HG02870 (cell line): ENCODE measurements at regions not wholly inside any gene's neighbourhood (a gene's known extent, or its start where the extent isn't known, plus 50 kb on each side); places are given as distances from the start of the nearest gene placed in this dataset.
"Not testable (repeated sequence)": the region's sequence is repeated elsewhere in the genome, so short reads cannot be mapped to it uniquely, and the experiment has no call there.

ENCODE experiments used
- ATAC-seq: cut with Tn5 transposase; IDR thresholded peaks from one replicate; pipeline ENCODE4 v1.9.1; 2021; ENCODE audit warnings: mild to moderate bottlenecking, moderate library complexity; ENCODE audit not compliant: unreplicated experiment

DNA sequence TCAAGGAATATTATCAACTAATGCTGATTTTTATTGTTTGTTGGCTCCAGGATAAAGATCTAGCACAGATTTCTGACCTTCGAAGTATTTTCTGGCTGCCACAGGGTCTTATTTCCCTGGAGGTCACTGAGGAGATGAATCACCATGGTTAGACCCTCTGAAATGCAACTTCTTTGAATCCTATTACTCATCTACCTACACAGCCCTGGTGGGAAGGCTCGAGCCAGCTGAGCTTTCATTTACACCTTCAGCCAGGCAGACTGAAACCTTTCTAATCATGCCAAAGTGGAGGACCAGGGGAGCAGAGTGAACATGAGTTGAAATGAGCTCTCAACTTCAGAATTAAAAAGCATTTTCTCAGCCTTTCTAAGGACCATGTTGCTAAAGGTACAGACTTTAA lies 130.5 kb downstream of the SMIM20 start:
- ATAC-seq: no peak

DNA sequence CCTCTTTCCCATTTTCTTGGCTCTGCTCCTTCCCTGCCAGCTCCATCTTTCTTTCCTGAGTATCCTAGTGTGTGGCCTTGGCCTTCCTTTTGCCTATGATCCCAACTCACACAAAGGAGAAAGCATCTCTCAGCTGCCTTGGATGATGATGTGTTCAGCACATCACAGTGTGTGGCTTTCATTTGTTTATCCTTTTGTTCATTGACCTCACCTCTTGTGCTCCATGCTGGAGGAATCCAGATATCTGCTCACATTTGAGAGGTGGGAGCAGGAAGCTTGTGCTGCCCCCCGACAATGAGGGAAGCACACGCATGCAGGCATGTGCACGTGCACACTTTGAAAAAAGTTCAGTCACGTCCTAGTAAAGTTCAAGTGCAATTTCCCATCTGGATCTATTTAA lies 131.0 kb downstream of the SMIM20 start:
- ATAC-seq: no peak

DNA sequence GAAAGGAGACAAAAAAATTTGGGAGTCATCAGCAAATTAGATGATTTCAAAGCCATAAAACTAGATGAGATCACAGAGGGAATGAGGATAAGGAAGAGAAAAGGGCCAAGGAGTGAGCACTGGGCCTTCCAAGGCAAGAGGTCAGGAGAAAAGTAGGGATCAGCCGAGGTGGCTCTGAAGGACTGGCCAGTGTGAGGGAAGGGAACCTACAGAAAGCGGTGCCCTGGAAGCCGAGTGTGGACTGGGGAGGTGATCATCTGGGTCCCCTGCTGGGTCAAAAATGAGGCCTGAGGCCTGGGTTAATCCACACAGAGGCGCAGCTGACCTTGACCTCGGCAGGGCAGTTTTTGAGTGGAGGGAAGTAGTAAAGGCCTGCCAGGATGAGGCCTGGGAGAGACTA lies 133.8 kb downstream of the SMIM20 start:
- no peak for ATAC-seq

DNA sequence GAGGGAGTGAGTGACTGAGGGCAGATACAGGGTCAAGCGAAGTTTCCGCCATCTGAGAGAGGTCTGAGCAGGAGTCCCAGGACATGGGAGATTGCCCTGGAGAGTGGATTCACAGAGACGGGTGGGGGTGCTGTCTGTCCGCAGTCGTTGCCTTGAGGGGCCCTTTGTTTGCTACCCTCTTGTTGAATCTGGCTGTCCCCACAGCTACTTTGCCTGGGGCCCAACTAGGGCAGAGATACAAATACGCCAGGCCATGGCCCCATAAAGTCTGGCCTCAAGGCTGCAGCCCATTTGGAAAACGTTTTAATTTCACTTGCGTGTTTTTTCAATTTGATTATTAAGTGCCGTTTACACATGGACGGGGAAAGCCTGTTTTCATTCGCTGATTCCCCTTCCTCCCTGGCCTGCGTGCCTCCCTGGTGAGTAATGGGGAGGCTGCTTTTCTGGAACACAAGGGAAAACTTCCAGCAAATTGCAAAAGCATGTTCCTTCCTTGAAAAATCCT lies 134.4 kb downstream of the SMIM20 start:
- ATAC-seq: no peak

DNA sequence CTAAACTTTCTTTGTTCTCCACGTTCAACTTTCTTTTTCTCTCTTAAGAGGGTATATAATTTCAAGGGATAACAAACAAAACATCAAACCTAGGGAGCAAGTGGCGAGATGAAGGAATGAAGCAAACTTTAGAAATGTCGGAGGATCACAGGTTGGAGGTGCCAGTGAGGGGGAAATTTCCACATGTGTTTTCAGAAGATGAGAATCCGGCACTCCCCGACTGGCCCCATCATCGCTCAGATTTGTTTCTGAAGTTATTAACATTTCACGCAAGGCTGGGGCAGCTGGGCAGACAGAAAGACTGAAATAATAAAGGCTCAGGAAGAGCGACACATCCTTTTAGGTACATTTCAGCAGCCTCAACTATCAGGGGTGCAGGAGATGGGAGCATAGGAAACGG lies 134.9 kb downstream of the SMIM20 start:
- no peak for ATAC-seq

DNA sequence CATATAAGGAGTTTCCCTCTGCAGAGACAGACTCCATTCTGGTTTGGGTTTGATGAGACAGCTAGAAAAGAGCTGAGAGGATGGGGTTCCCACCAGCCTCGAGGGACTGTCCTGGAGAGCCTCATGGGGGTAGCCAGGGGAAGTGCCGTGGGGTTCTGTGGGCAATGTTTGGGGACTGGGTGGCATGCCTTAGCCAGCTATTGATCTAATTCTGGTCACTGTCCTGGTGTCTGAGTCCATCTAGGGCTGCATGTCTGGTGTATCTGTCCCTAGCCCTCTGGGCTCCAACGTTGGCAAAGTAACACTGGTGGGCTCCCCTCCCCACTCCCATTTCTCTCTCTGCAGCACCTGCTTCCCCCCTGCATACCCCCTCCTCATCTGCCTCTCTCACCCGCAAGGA lies 135.4 kb downstream of the SMIM20 start:
- no peak for ATAC-seq

DNA sequence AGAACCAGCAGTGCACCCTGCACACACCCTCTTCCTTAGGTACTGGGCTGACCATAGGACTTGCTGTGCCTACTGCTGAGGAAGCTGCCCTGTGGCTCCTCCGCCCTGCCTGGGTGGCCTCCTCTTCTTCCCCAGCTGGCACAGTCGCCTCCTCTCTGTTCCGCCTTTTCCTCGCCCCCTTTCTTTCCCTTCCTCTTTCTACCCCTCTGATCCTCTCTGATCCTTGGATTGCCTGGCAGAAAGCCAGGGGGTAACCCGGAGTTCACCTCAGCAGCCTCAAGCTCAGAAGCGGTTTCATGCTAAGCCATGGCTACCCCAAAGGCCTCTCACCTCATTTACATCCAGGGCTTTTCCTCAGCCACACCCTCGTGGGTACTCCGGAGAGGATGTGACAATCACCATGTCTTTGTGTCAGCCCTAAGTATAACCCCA lies 136.2 kb downstream of the SMIM20 start:
- no peak for ATAC-seq

DNA sequence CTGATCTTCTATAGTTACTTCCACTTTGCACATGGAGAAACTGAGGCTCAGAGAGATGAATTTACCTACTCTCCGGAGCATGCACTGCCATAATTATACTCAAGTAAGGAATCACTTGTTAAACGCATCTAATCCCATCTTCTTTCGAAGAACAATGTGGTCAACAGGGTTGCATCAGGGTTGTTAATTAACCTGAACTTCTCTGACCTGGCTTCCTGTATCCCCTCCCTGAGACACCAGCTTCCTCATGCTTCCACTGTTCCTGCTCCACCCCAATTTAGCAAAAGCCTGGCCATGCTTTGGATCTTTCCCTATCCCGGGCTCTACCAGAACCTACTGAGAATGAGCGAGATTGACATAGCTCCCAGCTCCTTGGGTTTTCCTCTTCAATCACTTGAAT lies 136.7 kb downstream of the SMIM20 start:
- ATAC-seq: no peak

DNA sequence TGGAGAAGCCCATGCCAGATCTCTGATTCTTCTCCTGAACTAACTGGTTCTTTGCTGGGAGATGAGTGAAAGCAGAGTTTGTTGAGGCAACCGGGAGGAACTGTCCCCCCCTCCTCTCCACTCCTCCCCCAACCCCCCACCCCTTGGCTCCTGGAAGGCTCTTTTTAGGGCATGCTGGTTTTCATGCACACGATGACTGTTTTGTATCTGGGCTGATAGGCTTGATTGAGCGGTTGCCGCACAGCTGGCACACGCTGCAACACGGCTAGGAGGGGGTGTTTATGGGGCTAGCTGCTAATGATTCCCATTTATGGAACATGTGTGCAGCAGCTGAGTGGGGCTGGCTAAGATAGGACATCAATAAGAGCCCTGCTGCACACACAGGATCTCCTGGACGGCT lies 137.2 kb downstream of the SMIM20 start:
- ATAC-seq: no peak

DNA sequence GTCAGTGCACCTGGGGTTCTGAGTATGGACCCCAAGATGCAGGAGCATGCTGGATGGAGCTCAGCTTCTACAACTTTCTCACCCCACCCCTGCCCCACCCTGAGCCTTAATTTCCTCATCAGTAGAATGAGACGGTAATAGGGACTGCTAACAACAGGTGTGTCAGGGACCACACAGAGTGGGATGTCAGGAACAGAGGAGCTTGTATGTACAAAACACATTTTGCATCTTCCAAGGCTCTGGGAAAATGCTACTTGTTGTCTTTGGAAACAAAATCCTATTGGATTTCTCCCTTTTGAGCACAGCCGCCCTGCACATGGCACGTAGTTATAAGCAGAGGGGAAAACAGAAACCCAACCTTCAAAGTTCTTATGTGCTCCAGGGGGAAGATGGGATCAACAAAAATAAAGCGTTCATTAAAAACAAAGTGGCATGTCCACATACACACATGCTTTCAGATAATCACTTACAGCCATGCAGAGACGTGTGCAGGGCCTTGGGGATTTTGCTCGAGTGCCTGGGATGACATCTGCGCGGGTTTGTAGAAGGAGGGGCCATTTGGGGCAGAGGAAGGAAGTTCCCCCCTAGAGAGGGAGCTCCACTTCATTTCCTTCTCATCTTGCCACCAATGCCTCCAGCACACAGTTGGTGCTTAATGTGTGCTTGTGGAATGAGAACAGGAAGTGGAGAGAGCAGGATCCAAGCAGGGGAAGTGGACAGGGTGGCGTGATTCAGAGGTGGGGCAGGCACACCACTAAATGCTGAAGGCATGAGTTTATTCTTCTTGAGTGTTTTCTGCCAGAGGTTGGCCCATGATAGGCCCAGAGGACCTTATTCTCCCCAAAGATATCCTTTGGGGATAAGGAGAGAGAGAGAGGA lies 138.9 kb downstream of the SMIM20 start:
- ATAC-seq: no peak

DNA sequence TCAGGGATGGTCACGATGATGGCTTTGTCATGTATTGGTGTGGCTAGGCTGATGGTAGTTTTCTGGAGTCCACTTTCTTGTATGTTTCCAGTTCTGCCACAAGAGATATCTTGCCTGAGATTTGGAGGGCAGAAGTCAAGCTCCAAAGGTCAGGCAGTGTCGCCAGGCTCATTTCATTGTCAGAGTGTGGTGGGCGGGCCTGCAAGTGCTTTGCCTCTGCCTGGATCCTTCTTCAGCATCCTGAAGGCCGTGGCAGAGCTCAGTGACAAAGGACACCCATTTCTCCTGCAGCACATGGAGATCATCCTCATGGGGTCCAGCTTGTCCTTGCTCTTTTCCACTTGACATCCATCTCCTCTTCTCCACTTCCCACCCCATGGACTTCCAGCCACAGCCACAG lies 139.7 kb downstream of the SMIM20 start:
- ATAC-seq: no peak

DNA sequence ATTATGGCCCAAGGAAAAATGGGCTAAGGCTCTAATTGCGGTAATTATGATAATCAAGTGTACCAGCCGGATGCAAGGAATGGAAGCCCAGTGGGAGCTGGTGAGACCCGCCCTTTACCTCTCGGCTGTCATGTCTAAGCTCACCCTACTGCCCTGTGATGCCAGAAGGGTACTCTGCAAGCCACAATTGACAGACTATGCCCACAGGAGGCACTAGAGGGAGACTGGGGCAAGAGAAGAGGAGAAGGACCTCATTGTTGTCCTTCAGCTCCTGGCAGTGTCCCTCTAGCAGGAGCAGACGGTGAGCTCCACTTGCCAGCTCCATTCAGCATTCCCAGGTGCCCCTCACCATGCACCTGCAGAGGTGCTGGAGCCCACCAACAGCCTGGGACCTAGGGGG lies 141.8 kb downstream of the SMIM20 start:
- no peak for ATAC-seq

DNA sequence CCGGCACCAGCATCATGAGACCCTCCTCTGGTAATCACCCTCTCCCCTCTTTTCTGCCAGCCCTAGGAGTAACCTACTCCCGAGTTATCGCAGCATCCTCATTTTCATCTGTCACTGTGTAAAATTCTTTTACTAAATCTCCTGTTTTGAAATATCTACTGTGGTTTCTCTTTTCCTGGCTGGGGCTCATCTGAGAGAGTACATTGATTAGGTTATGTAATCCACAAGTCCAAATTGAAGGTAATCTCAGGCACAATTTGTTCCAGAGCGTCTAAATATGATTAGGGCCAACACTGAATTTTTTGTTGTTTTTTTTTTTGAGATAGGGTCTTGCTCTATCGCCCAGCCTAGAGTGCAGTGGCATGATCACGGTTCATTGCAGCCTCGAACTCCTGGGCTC lies 142.4 kb downstream of the SMIM20 start:
- no peak for ATAC-seq

DNA sequence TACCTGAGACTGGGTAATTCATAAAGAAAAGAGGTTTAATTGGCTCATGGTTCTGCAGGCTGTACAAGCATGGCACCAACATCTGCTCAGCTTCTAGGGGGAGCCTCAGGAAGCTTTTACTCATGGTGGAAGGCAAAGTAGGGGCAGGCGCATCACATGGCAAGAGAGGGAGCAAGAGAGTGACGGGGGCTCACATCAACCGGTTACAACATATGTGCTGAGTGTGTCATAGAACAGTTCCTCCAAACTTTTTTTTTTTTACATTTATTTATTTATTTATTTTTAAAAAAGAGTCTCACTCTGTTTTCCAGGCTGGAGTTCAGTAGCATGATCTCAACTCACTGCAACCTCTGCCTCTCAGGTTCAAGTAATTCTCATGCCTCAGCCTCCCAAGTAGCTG lies 143.8 kb downstream of the SMIM20 start:
- not testable (repeated sequence) for ATAC-seq

DNA sequence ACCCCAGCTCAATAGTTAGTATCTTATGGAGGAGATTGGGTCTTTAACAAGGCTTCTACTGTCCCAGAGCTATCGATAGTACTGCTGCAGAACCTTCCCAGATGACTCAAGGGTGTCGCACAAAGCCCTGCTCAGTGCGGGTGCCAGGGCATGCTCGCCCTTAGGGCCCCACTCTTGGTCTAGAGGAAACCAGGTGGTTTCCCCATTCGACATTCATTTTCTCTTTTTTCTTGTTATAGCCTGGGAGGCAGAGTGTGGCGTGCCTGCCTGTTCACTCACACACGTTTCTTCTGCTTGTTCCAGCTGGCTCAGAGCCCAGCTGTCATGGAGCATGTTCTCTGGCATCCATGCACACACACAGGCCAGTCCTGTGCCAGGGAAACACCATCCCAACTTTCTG lies 144.5 kb downstream of the SMIM20 start:
- peak; percentile 65 for ATAC-seq

DNA sequence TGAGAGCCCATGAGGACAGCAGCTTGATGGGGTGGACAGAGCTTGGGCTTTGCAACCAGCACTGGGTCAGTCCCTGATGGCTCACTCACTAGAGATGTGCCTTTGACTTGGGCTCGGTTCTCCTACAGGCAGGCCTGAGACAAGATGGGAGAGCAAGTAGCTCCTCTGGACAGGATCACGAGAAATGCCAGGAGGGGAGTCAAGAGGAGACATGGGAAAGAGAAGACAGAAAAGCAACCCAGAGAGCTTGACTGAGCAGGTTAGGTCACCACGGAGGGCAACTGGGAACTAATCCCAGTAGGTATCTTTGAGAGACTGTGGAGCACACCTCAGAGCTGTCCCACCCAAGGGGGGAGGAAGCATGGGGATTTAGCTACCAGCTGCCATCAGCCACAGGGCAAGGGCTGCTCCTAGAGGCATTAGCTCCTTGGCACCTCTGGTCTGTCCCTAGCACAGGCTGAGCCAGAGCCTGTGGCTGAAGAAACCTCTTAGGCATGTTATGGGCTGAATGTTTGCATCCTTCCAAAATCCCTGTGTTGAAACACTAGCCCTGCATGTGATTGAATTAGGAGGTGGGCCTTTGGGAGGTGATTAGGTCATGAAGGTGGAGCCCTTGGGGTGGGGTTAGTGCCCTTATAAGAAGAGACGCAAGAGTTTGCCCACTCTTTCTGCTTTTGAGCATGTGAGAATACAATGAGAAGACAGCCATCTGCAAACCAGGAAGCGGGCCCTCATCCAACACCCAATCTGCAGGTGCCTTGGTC lies 145.6 kb downstream of the SMIM20 start:
- no peak for ATAC-seq

DNA sequence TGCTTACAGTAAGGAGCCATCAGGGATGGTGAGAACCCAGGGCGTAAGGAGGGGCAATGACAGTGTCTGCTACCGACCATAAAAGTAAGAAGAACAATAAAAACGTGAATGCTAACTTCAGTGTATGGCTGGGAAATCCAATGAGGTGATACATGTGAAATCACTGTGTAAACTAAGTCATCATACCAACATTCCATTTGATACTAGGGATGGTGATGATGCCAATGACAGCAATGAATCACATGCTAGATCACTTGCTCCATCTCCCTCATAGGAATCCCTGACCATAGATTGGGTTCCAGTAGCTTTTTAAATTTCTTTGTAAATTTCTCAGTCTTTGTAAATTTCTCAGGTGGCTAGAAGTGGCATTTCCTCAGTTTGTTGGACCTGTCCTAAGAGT lies 146.3 kb downstream of the SMIM20 start:
- ATAC-seq: no peak

DNA sequence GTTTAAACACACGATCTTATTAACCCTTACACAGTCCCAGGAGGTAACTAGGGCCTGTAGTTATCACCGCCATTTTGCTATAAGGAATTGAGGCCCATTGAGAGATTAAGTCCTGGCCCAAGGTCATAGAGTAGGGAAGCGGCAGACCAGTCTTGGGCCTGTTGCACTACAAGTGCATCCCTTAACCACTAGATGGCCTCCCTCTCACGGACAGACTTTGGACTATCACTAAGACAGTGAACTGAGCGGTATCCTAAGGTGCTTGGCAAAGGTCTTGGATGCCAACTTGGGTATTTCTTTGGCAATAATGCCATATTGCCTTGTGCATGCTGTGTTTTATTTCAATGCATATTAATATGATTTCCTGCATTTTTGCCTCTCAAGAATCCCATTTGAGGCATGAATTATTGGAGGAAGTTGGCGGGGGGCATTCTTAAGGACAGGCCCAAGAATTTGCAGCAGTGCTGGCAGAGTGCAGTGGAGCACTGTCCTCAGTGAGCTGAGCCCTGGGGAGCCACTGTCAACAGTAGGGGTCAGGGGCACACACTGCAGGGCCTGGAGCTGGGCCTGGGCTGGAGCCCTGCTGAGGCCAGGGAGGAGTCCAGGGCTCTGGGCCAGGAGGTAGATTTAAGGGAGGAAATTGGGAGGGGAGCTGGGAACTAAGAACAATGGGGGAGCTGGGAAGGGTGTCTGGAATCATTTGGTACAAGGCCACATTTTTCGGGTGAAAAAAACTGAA lies 147.4 kb downstream of the SMIM20 start:
- peak; percentile 78 for ATAC-seq

DNA sequence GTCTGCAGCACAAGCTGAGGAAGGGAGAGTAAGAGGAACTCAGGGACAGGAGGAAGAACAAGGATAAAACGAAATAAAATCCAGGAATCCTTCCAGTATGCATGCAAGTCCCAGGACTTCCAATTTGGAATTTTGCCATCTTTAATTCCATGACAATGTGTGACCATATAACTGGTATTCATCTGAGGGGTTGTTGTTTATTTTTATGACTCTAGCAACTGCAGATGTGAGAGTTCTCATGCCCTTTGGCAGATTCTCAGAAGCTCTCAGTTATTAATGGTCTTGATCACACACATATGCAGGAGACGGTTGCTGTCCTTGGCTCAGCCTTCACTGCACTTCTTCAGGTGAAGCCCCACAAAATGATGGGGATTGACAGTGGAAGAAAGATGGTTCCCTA lies 148.2 kb downstream of the SMIM20 start:
- ATAC-seq: no peak

DNA sequence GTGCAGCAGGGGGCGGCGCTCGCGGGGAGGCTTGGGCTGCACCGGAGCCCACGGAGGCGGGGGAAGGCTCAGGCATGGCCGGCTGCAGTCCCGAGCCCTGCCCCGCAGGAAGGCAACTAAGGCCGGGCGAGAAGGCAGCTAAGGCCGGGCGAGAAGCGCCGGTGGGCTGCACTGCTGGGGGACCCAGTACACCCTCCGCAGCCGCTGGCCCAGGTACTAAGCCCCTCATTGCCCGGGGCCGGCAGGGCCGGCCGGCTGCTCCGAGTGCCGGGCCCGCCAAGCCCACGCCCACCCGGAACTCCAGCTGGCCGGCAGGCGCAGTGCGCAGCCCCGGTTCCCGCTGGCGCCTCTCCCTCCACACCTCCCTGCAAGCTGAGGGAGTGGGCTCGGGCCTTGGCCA lies 150.0 kb downstream of the SMIM20 start:
- not testable (repeated sequence) for ATAC-seq

DNA sequence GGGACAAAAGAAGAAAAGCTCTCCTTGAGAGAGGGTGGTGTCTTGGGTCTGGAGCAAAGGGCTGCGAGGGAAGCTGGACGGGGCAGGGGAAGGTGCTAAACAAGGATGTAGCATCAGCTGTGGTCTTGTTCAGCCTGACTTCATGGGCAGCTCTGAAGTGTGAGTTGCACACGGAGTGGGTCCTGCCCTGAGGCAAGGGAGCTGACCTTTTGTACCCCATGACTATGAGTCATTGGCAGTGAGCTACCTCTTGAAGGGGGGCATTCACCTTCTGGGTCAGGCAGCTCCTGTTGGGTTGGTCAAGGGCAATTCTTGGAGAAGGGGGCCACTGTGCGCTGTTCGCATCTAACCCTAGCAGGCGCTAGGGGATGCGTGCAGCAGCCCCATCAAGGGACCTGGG lies 151.8 kb downstream of the SMIM20 start:
- ATAC-seq: no peak
